H1 (cell line): ENCODE measurements at regions not wholly inside any gene's neighbourhood (a gene's known extent, or its start where the extent isn't known, plus 50 kb on each side); places are given as distances from the start of the nearest gene placed in this dataset.

Experiments
- EP300 ChIP-seq, 2 experiments: IDR thresholded peaks; 1 replicate in 1 of 2; 2 replicates in 1 of 2; pipeline ENCODE4 v1.6.1; 2011 to 2012; ENCODE audit warnings: low read depth in 2 of 2, low read length in 2 of 2, mild to moderate bottlenecking in 2 of 2, borderline replicate concordance in 1 of 2, inconsistent platforms in 1 of 2, moderate library complexity in 1 of 2
- POLR2AphosphoS5 ChIP-seq: IDR thresholded peaks from 2 replicates; pipeline ENCODE4 v1.6.1; 2011; ENCODE audit warnings: low read depth, low read length
- RFX5 ChIP-seq: IDR thresholded peaks from 2 replicates; pipeline ENCODE4 v1.6.1; 2011; ENCODE audit warnings: low read depth, low read length, improper control_type of control experiment, borderline replicate concordance
- ZNF274 ChIP-seq: IDR thresholded peaks from 2 replicates; pipeline ENCODE4 v1.7.0; 2012; ENCODE audit warnings: low read length, borderline replicate concordance; ENCODE audit errors: extremely low read depth
- TF ChIP-seq, protein P1 (sequence below): IDR thresholded peaks from 2 replicates; pipeline ENCODE4 v1.6.1; 2012; ENCODE audit warnings: low read length, inconsistent platforms
- TF ChIP-seq, protein P2 (sequence below), 3 experiments: IDR thresholded peaks; 1 replicate in 2 of 3; 2 replicates in 1 of 3; pipeline versions ENCODE4 v1.5.1 to v1.6.1; 2011; ENCODE audit warnings: low read length in 3 of 3, mild to moderate bottlenecking in 3 of 3, inconsistent platforms in 2 of 3, low read depth in 1 of 3, moderate library complexity in 1 of 3; ENCODE audit not compliant: insufficient read depth in 1 of 3; ENCODE audit errors: control extremely low read depth in 1 of 3

DNA sequence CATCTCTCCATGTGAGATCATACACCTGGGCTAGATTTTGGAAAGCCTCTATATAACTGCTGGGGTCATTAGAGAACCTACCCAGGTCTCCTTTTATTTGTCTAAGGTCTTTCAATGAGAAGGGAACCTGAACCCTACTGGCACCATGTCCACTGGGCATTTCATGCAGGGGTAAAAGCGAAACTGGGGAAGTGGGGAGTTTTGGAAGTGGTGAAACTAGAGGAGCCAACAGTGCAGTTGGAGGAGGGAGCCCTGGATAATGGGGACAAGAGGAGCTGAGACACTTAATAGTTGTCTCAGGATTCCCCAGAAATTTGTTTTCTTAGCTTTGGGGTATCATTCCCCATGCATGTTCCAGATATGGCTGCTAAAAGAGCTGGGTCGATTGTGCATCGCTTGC, 169.0 kb upstream of the NREP start:
- TF ChIP-seq POLR2AphosphoS5, result no peak
- TF ChIP-seq RFX5, result no peak
- TF ChIP-seq, protein P1, sequence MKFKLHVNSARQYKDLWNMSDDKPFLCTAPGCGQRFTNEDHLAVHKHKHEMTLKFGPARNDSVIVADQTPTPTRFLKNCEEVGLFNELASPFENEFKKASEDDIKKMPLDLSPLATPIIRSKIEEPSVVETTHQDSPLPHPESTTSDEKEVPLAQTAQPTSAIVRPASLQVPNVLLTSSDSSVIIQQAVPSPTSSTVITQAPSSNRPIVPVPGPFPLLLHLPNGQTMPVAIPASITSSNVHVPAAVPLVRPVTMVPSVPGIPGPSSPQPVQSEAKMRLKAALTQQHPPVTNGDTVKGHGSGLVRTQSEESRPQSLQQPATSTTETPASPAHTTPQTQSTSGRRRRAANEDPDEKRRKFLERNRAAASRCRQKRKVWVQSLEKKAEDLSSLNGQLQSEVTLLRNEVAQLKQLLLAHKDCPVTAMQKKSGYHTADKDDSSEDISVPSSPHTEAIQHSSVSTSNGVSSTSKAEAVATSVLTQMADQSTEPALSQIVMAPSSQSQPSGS, result no peak
- TF ChIP-seq, protein P2, sequence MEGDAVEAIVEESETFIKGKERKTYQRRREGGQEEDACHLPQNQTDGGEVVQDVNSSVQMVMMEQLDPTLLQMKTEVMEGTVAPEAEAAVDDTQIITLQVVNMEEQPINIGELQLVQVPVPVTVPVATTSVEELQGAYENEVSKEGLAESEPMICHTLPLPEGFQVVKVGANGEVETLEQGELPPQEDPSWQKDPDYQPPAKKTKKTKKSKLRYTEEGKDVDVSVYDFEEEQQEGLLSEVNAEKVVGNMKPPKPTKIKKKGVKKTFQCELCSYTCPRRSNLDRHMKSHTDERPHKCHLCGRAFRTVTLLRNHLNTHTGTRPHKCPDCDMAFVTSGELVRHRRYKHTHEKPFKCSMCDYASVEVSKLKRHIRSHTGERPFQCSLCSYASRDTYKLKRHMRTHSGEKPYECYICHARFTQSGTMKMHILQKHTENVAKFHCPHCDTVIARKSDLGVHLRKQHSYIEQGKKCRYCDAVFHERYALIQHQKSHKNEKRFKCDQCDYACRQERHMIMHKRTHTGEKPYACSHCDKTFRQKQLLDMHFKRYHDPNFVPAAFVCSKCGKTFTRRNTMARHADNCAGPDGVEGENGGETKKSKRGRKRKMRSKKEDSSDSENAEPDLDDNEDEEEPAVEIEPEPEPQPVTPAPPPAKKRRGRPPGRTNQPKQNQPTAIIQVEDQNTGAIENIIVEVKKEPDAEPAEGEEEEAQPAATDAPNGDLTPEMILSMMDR (IDR thresholded peaks at IDR 0.05; ENCODE audit: control extremely low read depth in 1 of 3, insufficient read depth in 1 of 3, low read depth in 1 of 3, low read length in 3 of 3), result no peak
- no peak for TF ChIP-seq ZNF274
- no peak for TF ChIP-seq EP300 (IDR thresholded peaks at IDR 0.05; ENCODE audit: borderline replicate concordance in 1 of 2, low read depth in 2 of 2, low read length in 2 of 2)
